Breast epithelium (tissue), 4 donors: ENCODE measurements at regions not wholly inside any gene's neighbourhood (a gene's known extent, or its start where the extent isn't known, plus 50 kb on each side); places are given as distances from the start of the nearest gene placed in this dataset.

ENCODE experiments used
- DNase-seq, 2 donors: peaks; one replicate each; pipeline ENCODE4 v3.0.0-alpha.2; 2019; ENCODE audit warnings: low spot score in 2 of 2
- H3K27ac ChIP-seq, 2 donors: fragments of 200-600 bp; sonication (generic) in 1 of 2; one replicate each; pipeline ENCODE4 v1.5.1; 2016 to 2019; ENCODE audit warnings: mild to moderate bottlenecking in 1 of 2
- H3K27me3 ChIP-seq, 2 donors: fragments of 200-600 bp; sonication (generic) in 1 of 2; one replicate each; pipeline versions ENCODE4 v1.5.1 to v1.6.0; 2017 to 2019; ENCODE audit warnings: control low read depth in 1 of 2, mild to moderate bottlenecking in 1 of 2
- H3K36me3 ChIP-seq: fragments of 200-600 bp; one replicate; pipeline ENCODE4 v1.5.1; 2019
- H3K4me1 ChIP-seq, 2 donors: fragments of 200-600 bp; sonication (generic); one replicate each; pipeline ENCODE4 v1.5.1; 2016 to 2019; ENCODE audit warnings: control low read depth in 1 of 2
- H3K4me3 ChIP-seq, 3 donors: fragments of 200-600 bp; sonication (generic); 1 replicate in 2 of 3; 2 replicates in 1 of 3; pipeline ENCODE4 v1.5.1; 2016 to 2019; ENCODE audit warnings: mild to moderate bottlenecking in 3 of 3, moderate library complexity in 2 of 3
- H3K9me3 ChIP-seq, 2 donors: fragments of 200-600 bp; sonication (generic) in 1 of 2; one replicate each; pipeline ENCODE4 v1.5.1; 2016 to 2019; ENCODE audit warnings: control low read depth in 1 of 2
- POLR2A ChIP-seq: fragments of 450-650 bp; IDR thresholded peaks from one replicate; pipeline ENCODE4 v1.6.1; 2016; ENCODE audit warnings: antibody characterized with exemption, mild to moderate bottlenecking, moderate library complexity
- POLR2AphosphoS5 ChIP-seq, 3 donors: sonication (generic); formaldehyde crosslinking; IDR thresholded peaks; one replicate each; pipeline ENCODE4 v1.6.1; 2017; ENCODE audit warnings: antibody characterized with exemption in 3 of 3
- intact Hi-C: fragments of 100-400 bp; cut with DNase I; formaldehyde crosslinking; loops from one replicate; pipeline ENCODE4 v1.15.1; 2023; ENCODE audit warnings: low total_unique reads
- TF ChIP-seq, protein P1 (sequence below), 3 donors: fragments of 450-650 bp; IDR thresholded peaks; one replicate each; pipeline ENCODE4 v1.5.1; 2016 to 2017; ENCODE audit warnings: antibody characterized with exemption in 3 of 3, mild to moderate bottlenecking in 3 of 3, moderate library complexity in 3 of 3

DNA sequence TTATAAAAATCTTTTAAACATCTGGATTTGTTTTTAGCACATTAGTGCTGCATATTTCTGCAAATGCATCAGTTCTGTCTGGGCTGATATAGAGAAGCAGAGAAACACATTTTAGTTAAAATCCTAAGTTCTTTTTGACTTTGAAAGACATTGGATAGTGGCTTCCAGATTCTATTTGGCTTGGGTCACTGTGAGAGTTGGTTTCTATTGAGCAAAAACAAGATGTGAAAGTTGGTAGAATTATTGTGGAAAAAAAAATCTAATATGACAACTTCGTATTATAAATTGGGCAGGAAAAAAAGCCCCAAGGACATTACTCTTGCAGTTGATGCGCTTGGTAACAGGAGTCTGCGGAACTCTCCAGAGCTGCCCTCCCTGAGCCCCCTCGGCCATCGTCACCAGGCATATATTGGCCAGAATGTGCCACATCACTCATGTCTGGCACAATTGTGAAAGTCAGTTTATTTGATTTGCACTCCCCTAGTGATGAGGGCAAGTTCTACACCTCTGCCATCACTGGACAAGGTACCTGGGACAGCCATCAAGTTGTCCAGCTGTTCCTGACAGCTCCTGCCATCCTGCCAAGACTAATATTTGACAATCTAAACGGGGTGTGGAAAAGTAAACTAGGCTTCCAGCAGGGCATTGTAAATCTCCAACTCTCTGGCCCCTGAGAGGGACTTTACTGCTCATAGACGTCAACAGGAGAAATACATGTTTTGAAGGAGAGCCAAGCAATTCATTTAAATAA lies 334.5 kb downstream of the TENT4A start:
- Histone ChIP-seq H3K4me1 (no peaks in the 10 kb centered on the region), H3K27ac (no peak overlapping the region), H3K27me3 (no peaks in the 10 kb centered on the region), H3K36me3 (no peaks in the 10 kb centered on the region), H3K4me3 (no peak overlapping the region), H3K9me3 (no peaks in the 10 kb centered on the region)
- intact Hi-C loops = no loop called here
- no peak for DNase-seq
- no peak for TF ChIP-seq POLR2A
- TF ChIP-seq, protein P1, sequence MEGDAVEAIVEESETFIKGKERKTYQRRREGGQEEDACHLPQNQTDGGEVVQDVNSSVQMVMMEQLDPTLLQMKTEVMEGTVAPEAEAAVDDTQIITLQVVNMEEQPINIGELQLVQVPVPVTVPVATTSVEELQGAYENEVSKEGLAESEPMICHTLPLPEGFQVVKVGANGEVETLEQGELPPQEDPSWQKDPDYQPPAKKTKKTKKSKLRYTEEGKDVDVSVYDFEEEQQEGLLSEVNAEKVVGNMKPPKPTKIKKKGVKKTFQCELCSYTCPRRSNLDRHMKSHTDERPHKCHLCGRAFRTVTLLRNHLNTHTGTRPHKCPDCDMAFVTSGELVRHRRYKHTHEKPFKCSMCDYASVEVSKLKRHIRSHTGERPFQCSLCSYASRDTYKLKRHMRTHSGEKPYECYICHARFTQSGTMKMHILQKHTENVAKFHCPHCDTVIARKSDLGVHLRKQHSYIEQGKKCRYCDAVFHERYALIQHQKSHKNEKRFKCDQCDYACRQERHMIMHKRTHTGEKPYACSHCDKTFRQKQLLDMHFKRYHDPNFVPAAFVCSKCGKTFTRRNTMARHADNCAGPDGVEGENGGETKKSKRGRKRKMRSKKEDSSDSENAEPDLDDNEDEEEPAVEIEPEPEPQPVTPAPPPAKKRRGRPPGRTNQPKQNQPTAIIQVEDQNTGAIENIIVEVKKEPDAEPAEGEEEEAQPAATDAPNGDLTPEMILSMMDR (IDR thresholded peaks at IDR 0.05) = no peak
- TF ChIP-seq POLR2AphosphoS5 (IDR thresholded peaks at IDR 0.05) = no peak

DNA sequence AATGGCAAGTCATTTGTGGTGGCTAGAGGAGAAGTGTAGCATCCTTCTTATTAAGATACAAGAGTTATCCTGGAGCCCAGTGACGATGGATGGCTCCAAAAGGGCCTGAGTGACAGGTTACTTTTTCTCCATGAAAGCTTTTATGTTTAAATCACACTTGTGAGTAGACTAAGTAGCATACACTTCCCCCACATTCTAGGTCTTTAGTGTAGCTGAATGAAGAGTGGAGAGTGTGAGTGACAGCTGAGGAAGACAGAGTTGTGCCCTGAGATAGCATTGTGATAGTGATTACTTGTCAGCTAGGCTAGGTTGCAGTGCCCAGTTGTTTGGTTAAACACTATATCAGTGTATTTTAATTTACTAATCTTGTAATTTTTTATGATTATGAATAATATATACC lies 337.8 kb downstream of the TENT4A start:
- Histone ChIP-seq H3K36me3 (no peaks in the 10 kb centered on the region), H3K4me1 (no peaks in the 10 kb centered on the region), H3K27ac (no peak overlapping the region), H3K27me3 (no peaks in the 10 kb centered on the region), H3K4me3 (no peak overlapping the region), H3K9me3 (no peaks in the 10 kb centered on the region)
- no peak for DNase-seq
- TF ChIP-seq POLR2AphosphoS5 (IDR thresholded peaks at IDR 0.05) (no peak), POLR2A (no peak)
- TF ChIP-seq, protein P1 (IDR thresholded peaks at IDR 0.05) = no peak
- intact Hi-C loops = no loop called here

DNA sequence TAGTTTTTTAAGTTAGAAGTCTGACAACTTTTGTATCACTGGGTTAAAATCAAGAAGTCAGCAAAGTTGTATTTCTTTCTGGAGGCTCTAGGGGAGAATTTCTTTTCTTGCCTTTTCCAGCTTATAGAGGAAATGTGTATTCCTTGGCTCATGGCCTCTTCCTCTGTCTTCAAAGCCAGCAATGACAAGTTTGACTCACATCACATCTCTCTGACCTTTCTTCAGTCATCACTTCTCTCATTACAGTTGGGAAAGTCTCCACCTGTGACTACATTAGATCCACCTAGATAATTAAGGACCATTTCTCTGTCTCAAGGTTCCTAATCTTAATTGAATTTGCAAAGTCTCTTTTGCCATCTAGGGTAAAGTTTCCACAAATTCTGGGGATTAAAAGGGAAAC lies 339.9 kb downstream of the TENT4A start:
- Histone ChIP-seq H3K9me3 (no peaks in the 10 kb centered on the region), H3K4me1 (no peaks in the 10 kb centered on the region), H3K36me3 (no peaks in the 10 kb centered on the region), H3K27ac (no peak overlapping the region), H3K27me3 (no peaks in the 10 kb centered on the region), H3K4me3 (no peak overlapping the region)
- intact Hi-C loops = no loop called here
- TF ChIP-seq POLR2AphosphoS5 (IDR thresholded peaks at IDR 0.05) = no peak
- TF ChIP-seq, protein P1 (IDR thresholded peaks at IDR 0.05) = no peak
- TF ChIP-seq POLR2A = no peak
- DNase-seq = no peak

DNA sequence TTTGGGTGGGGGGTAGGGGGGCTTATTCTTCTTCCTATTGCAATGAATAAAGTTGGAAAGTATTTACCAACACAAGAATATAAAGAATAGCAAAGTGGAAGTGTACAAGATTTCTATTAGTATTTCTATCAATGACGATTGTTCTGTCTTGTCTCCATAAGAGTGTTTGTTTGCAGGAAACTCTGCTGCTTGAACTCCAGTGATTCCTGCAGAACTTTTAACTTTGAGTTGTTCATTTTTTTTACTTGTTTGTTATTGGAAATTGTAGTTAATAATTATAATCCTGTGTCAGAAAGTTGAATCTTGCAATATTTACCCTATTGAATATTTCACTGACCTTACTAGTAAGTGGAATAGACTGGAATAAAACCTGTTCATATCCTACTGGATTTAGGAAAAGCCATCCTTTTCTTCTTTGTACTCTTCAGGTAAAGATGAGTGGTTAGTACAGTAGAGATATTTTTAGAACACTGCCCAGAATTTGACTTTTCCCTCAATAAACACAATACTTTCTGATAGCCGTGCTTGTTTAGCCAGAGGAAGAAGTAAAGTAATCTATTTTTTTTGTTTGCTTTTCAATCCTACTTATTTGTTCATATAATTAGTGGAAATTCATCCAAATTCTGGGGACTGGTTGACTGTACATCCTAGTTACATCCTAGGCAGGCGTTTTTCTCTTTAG lies 340.4 kb downstream of the TENT4A start:
- intact Hi-C loops = no loop called here
- no peaks in the 10 kb centered on the region for H3K27me3 ChIP-seq
- DNase-seq = no peak
- H3K9me3 ChIP-seq = no peaks in the 10 kb centered on the region
- no peaks in the 10 kb centered on the region for H3K36me3 ChIP-seq
- H3K4me3 ChIP-seq = no peak overlapping the region
- H3K4me1 ChIP-seq = no peaks in the 10 kb centered on the region
- no peak overlapping the region for H3K27ac ChIP-seq
- TF ChIP-seq POLR2A = no peak
- TF ChIP-seq, protein P1 (IDR thresholded peaks at IDR 0.05) = no peak
- TF ChIP-seq POLR2AphosphoS5 (IDR thresholded peaks at IDR 0.05) = no peak

DNA sequence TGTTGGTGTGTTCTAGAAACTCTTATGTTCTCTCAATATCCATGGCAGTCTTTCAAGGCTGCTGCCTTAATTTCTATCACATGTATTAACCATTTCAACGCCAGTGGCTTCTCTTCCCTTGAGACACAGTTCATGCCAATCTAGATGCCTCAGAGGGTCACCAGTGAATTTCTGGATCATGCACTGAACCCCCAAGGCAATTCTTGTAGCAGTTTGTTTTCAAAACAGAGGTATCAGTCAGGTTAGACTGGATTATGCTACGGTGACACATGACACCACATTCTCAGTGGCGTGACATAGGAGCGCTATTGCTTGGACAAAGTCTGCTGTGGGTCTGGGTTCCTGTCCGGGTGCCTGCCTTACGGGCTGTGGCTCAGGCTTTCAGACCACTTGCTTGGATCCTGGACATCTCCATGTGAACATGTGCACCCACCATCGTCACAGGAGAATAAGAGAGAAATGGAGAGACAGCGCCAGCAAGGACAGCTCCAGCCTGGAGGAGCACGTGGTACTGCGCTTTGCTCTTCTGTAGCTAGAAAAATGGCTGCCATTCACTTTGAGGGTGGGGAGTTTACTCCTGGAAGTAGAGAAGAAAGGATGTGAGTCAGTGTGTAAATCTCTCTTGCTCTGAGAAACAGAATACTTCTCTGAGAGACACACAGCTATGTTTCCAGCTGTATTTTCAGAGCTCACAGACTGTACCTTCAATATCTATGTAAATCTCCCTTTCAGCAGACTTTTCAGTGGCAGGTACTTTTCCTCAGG lies 329.3 kb upstream of the ADCY2 start:
- TF ChIP-seq POLR2A = no peak
- no peak for TF ChIP-seq POLR2AphosphoS5 (IDR thresholded peaks at IDR 0.05)
- TF ChIP-seq, protein P1 (IDR thresholded peaks at IDR 0.05) = no peak
- intact Hi-C loops = no loop called here
- Histone ChIP-seq H3K4me3 (no peak overlapping the region), H3K27ac (no peak overlapping the region), H3K36me3 (no peaks in the 10 kb centered on the region), H3K27me3 (no peaks in the 10 kb centered on the region), H3K4me1 (no peaks in the 10 kb centered on the region), H3K9me3 (peaks cover 0 to 5% of the 10 kb centered on the region in 2 donors)
- no peak for DNase-seq
